Spleen (tissue), 11 donors: ENCODE measurements at regions not wholly inside any gene's neighbourhood (a gene's known extent, or its start where the extent isn't known, plus 50 kb on each side); places are given as distances from the start of the nearest gene placed in this dataset.

Source experiments
- DNase-seq: peaks from one replicate; pipeline ENCODE4 v3.0.0-alpha.2; 2020
- H3K27ac ChIP-seq, 8 donors: fragments of 200-600 bp; sonication (generic) in 7 of 8; 1 replicate in 4 of 8; 2 replicates in 4 of 8; pipeline versions ENCODE4 v1.5.0 to v1.8.0; 2016 to 2021; ENCODE audit warnings: inconsistent platforms in 4 of 8, mild to moderate bottlenecking in 4 of 8, moderate library complexity in 1 of 8
- H3K27me3 ChIP-seq, 7 donors: fragments of 200-600 bp; sonication (generic) in 6 of 7; replicated peaks in 1 of 7; 1 replicate in 4 of 7; 2 replicates in 3 of 7; pipeline versions ENCODE4 v1.5.0 to v1.8.0; 2016 to 2021; ENCODE audit warnings: inconsistent platforms in 3 of 7, mild to moderate bottlenecking in 1 of 7
- H3K36me3 ChIP-seq, 6 donors: fragments of 200-600 bp; sonication (generic) in 5 of 6; 1 replicate in 4 of 6; 2 replicates in 2 of 6; pipeline versions ENCODE4 v1.5.0 to v1.8.0; 2016 to 2021; ENCODE audit warnings: inconsistent platforms in 2 of 6
- H3K4me1 ChIP-seq, 6 donors: fragments of 200-600 bp; sonication (generic) in 5 of 6; 1 replicate in 3 of 6; 2 replicates in 3 of 6; pipeline versions ENCODE4 v1.5.0 to v1.8.0; 2016 to 2021; ENCODE audit warnings: inconsistent platforms in 3 of 6
- H3K4me3 ChIP-seq, 8 donors: fragments of 200-600 bp; sonication (generic) in 7 of 8; 1 replicate in 4 of 8; 2 replicates in 4 of 8; pipeline versions ENCODE4 v1.5.0 to v1.8.0; 2016 to 2021; ENCODE audit warnings: inconsistent platforms in 4 of 8, mild to moderate bottlenecking in 4 of 8, moderate library complexity in 2 of 8
- H3K9me3 ChIP-seq, 8 donors: fragments of 200-600 bp; sonication (generic) in 7 of 8; 1 replicate in 4 of 8; 2 replicates in 4 of 8; pipeline versions ENCODE4 v1.5.0 to v1.8.0; 2016 to 2021; ENCODE audit warnings: inconsistent platforms in 4 of 8
- CTCF ChIP-seq, 11 experiments: fragments of 200-600 bp in 7 of 11; fragments of 450-650 bp in 4 of 11; sonication (generic) in 4 of 11; IDR thresholded peaks in 8 of 11; conservative IDR thresholded peaks in 3 of 11; 1 replicate in 7 of 11; 2 replicates in 4 of 11; pipeline versions ENCODE4 v1.4.0 to v1.8.0; 2016 to 2021; ENCODE audit warnings: antibody characterized with exemption in 11 of 11, inconsistent platforms in 4 of 11, mild to moderate bottlenecking in 1 of 11
- POLR2A ChIP-seq, 3 donors: fragments of 450-650 bp; IDR thresholded peaks; one replicate each; pipeline ENCODE4 v1.5.1; 2017; ENCODE audit warnings: antibody characterized with exemption in 3 of 3, mild to moderate bottlenecking in 1 of 3
- POLR2AphosphoS5 ChIP-seq, 3 donors: sonication (generic); formaldehyde crosslinking; IDR thresholded peaks; one replicate each; pipeline ENCODE4 v1.5.1; 2017; ENCODE audit warnings: antibody characterized with exemption in 3 of 3
- WGBS, 5 donors: extraction: QIAGEN DNeasy Blood & Tissue Kit in 3 of 5; methylation state at CpG; one replicate each; pipeline versions ENCODE4 v1.1.5 to v1.1.7; 2013 to 2018; 5-methylcytosine and 5-hydroxymethylcytosine counted together
- intact Hi-C: fragments of 100-400 bp; cut with DNase I; formaldehyde crosslinking; loops from one replicate; pipeline ENCODE4 v1.15.0; 2023; ENCODE audit warnings: low total_unique reads
- donor health status: healthy with polysubstance abuse.
- donor health status: DM: no; HTN: no; CAD: no; lungs with moderate emphysema.
- donor health status: DM: no; HTN: no; CAD: no.
- donor health status: Bipolar disorder and iron deficiency.
- donor health status: healthy.
- donor health status: DM: no; HTN: no; CAD: no.
- donor health status: DM: yes; HTN: yes; CAD: no.

- H3K27ac ChIP-seq = no peak overlapping the region
- TF ChIP-seq POLR2A (IDR thresholded peaks at IDR 0.05) (no peak), CTCF (IDR thresholded peaks at IDR 0.05 in 8 of 11, conservative IDR thresholded peaks at IDR 0.05 in 3 of 11) (no peak), POLR2AphosphoS5 (IDR thresholded peaks at IDR 0.05) (no peak)
- no peak for DNase-seq
- intact Hi-C loops = no loop called here
- no peaks in the 10 kb centered on the region for H3K27me3 ChIP-seq
- peaks cover 0 to 10% (median 0%) of the 10 kb centered on the region in 8 donors for H3K9me3 ChIP-seq
- H3K36me3 ChIP-seq = no peaks in the 10 kb centered on the region
- 67 to 84% (median 82%) methylated on average over 2 of the region's 2 CpGs for WGBS, 5 donors
- no peak overlapping the region for H3K4me3 ChIP-seq
- H3K4me1 ChIP-seq = no peaks in the 10 kb centered on the region
These were observed 486.7 kb downstream of the EFNA5 start for GRCh38 chr5:107184066-107184465.

DNA sequence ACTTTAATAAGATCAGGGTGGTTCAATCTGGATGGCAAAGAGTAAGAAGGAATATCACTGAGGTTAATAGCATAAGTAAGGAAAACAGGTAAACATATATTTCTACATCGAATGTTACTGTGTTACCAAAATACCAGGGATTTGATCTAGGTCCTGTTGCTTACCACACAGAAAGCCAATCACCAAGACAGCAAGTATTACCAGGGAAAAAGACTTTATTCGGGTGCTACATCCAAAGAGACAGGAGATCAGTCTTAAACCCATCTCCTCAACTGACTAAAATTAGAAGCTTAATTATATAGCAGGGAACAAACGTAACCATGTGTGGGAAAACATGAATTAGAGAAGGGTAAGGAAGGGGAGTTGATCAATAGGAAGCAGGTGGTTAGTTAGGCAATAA is 500.1 kb downstream of the EFNA5 start:
- Histone ChIP-seq H3K4me1 (no peaks in the 10 kb centered on the region), H3K27ac (no peak overlapping the region), H3K9me3 (peaks cover 0 to 26% (median 13%) of the 10 kb centered on the region in 8 donors), H3K36me3 (no peaks in the 10 kb centered on the region), H3K27me3 (no peaks in the 10 kb centered on the region), H3K4me3 (no peak overlapping the region)
- no peak for DNase-seq
- 75 to 94% (median 85%) methylated on average over 3 of the region's 3 CpGs for WGBS, 5 donors
- no peak for TF ChIP-seq POLR2AphosphoS5 (IDR thresholded peaks at IDR 0.05)
- no peak for TF ChIP-seq CTCF (IDR thresholded peaks at IDR 0.05 in 8 of 11, conservative IDR thresholded peaks at IDR 0.05 in 3 of 11)
- no peak for TF ChIP-seq POLR2A (IDR thresholded peaks at IDR 0.05)
- intact Hi-C loops = no loop called here

DNA sequence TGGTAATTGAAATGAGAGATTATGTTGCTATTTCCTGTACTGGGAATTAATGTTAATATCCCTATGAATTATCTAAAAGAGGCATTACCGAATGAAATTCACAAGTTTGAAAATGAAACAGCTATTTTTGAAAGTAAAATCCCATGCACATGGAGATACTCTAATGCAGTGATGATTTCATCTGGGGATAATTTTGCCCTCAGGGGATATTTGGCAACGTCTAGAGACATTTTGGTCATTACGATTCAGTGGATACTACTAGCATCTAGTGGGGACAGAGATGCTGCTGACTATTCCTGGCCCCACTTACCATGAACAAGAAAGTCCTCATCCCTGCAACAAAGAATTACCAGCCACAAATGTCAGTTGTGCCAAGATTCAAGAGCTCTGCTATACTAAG is 500.9 kb downstream of the EFNA5 start:
- Histone ChIP-seq H3K27ac (no peak overlapping the region), H3K9me3 (peaks cover 0 to 26% (median 13%) of the 10 kb centered on the region in 8 donors), H3K4me3 (no peak overlapping the region), H3K36me3 (no peaks in the 10 kb centered on the region), H3K27me3 (no peaks in the 10 kb centered on the region), H3K4me1 (no peaks in the 10 kb centered on the region)
- 78 to 89% (median 84%) methylated on average over 3 of the region's 3 CpGs for WGBS, 5 donors
- TF ChIP-seq POLR2A (IDR thresholded peaks at IDR 0.05) (no peak), POLR2AphosphoS5 (IDR thresholded peaks at IDR 0.05) (no peak), CTCF (IDR thresholded peaks at IDR 0.05 in 8 of 11, conservative IDR thresholded peaks at IDR 0.05 in 3 of 11) (no peak)
- no peak for DNase-seq
- intact Hi-C loops = no loop called here

DNA sequence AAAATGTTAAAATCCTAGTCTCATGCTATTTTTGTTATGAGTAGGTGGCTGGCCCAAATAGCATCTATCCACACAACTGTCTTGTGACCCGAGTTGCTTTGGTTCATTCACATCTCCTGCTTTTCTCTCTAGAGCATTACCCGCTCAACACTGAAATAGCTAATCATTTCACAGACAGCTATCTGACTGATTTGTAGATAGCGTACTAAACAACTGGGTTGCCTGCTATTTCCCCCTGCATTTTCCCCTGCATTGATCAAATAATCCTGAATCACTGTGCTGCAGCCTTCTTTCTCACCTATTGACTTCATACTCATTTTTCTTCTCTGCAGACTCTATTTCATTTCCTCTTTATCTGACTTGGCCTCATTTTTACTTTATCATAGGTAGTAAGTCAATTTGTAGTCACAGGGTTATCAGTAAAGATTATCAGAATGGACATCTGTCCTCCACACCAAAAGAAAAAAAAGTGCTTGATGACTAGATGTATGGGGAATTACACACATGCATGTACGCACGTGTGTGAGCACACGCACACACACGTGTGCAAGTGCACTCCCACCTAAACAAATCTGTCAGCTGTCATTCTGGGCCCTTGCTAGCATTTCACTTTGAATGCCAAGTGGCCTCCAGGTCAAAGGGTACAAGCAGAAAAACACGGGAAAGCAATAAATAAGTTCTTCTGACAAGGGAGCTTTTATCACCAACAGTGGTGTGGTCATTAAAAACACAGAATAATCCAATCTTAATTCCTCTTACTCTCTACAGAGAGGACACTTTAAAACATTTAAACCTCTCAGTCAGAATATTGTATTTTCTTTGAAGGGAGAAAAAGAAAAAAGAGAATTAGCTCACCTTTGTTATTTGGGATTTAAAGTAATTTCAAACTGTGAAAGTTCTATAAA is 501.6 kb downstream of the EFNA5 start:
- WGBS, 5 donors = 78 to 91% (median 87%) methylated on average over 8 of the region's 8 CpGs
- Histone ChIP-seq H3K27me3 (no peaks in the 10 kb centered on the region), H3K4me1 (no peaks in the 10 kb centered on the region), H3K36me3 (no peaks in the 10 kb centered on the region), H3K27ac (no peak overlapping the region), H3K4me3 (no peak overlapping the region), H3K9me3 (peaks cover 0 to 25% (median 13%) of the 10 kb centered on the region in 8 donors)
- DNase-seq = no peak
- intact Hi-C loops = no loop called here
- TF ChIP-seq CTCF (IDR thresholded peaks at IDR 0.05 in 8 of 11, conservative IDR thresholded peaks at IDR 0.05 in 3 of 11) (no peak), POLR2AphosphoS5 (IDR thresholded peaks at IDR 0.05) (no peak), POLR2A (IDR thresholded peaks at IDR 0.05) (no peak)
